Colon (tissue), 2 donors: ENCODE measurements at regions not wholly inside any gene's neighbourhood (a gene's known extent, or its start where the extent isn't known, plus 50 kb on each side); places are given as distances from the start of the nearest gene placed in this dataset.
"Not testable (repeated sequence)": the region's sequence is repeated elsewhere in the genome, so short reads cannot be mapped to it uniquely, and the experiment has no call there.

Experiments
- FAIRE-seq: peaks from 2 replicates; lab custom pipeline; 2012; peaks lifted over from hg19 to GRCh38; lab: Jason Lieb, UNC
- donor health status: control.
- donor health status: control.

- no peak for FAIRE-seq
Measured at GRCh38 chr15:99823346-99823745, 90.1 kb upstream of the LYSMD4 start.

GRCh38 chr15:99819981-99820718 lies 86.9 kb upstream of the LYSMD4 start:
- FAIRE-seq = no peak

DNA sequence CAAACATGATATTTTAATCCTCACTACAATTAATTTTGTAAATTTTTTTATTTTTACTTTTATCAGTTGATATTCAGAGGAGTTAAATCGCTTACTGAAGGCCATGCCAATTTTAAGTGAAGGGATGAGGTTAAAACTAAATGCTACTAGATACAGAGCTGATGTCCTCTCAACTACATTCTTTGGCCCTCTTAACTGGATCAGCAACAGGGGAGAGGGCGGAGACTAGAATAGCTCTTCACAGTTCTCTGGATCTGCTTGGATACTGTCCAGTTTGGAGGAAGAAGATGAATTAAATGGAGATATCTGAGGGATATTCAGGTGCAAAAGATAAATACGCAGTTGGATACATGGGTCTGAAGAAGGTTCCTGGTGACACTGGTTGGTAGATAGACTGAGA lies 85.6 kb upstream of the LYSMD4 start:
- FAIRE-seq = no peak

DNA sequence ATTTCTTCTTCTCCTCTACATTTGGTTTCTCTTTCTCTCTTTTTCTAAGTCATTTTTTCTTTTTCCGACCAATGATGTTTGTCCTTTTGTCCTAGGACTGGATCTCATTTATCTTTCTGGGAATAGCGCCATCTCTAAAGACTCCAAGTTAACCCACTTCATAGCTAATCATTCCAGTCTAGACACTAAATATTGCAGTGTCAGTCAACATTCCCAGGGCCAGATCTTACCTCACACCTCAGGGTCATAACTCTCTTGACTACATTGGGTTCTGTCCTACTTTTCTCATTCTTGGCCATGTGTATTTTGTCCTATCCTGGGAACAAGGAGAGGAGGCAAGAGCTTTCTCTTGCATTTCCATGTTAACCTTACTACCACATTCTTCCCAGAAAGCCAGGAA lies 83.6 kb upstream of the LYSMD4 start:
- FAIRE-seq = not testable (repeated sequence)

DNA sequence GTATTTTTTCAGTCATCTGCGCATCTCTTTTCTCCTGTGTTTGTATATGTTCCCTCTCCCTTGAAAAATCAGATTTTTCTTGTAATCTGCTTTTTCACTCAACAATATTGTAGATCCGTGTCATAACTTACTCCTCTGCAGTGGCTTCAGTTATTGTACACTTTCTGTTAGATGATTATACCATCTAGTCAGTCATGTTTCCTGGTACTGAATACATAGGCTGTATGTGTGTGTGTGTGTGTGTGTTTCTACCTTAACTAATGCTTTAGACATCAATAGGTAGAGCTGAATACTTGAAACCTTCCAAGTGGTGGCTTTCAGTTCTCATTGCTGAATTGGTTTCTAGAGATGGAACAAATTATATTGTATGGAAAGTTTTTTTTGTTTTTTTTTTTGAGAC lies 77.4 kb upstream of the LYSMD4 start:
- not testable (repeated sequence) for FAIRE-seq

- not testable (repeated sequence) for FAIRE-seq
Measured at GRCh38 chr15:99799854-99800250, 66.6 kb upstream of the LYSMD4 start.

GRCh38 chr15:99799182-99799853 lies 66.1 kb upstream of the LYSMD4 start:
- FAIRE-seq = not testable (repeated sequence)

- not testable (repeated sequence) for FAIRE-seq
Measured at GRCh38 chr15:99796940-99797870, 64.0 kb upstream of the LYSMD4 start.

GRCh38 chr15:99791881-99792807 lies 58.9 kb upstream of the LYSMD4 start:
- not testable (repeated sequence) for FAIRE-seq

DNA sequence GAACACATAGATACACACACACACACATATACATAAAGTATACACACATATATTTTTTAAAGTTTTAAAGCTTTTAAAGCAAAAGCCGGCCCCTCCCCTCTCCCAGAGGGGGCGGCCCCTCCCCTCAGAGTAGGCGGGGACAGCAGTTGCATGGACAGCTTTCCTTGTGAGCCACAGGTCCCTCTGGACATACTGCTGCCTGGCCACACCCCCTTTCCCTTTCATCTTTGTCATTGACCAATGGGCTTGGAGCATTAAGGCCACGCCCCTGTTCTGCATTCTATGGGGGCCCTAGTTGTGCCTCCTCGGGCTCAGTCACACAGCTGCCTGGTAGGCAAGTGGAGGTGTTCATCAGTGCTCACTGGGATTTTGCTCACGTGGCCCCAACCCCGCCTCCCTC lies 57.5 kb upstream of the LYSMD4 start:
- FAIRE-seq = not testable (repeated sequence)

- FAIRE-seq = no peak
Measured at GRCh38 chr15:99788156-99788555, 54.9 kb upstream of the LYSMD4 start.

DNA sequence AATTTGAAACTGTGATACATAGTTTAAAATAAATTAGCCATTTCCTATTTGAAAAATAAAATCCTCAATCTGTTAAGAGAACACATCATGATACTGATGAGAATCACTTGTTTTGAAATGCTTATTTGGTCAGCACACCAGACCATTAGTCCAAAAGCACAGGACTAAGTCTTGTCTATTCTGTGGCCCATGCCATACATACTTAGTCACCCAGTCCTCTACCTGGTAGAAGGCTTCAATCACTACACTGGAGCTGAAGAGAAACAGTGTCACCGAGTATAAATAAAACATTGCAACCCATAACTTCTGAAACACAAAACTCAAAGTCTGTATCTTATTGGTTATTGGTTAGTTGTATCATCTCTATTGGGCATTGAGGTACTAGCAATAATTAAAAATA lies 51.6 kb upstream of the LYSMD4 start:
- FAIRE-seq = not testable (repeated sequence)

DNA sequence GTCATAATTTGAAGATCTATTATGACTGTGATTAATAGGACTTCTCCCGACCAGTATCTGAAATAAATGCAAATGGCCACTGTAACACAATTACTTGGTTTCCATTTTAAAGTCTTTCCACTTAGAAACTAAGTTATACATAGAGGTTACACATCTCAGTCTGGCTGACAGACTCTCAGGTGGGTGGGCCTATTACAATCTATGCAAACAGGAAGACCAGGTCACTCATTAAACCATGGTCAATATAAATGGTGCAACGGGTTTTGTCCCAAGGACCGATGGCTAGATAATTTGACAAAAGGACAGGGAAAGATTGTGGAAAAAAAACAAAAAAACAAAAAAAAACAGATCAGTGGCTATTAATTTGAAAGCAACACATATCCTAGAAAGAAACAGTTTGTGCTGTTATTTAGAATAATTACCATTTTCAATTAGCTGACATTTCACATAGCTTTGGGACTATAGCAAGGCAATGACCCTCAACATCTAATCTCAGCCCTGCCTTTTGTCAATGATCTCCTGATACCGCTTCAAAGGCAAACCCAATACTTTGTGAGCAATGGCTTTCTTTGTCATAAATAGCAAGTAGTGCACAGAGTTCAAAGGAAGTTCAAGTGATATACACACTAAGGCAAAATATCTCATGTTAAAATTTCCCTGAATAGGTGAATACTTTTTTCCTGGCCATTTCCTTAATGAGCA lies 50.8 kb upstream of the LYSMD4 start:
- peak; percentile 10 for FAIRE-seq
